GM23338 (cell line): ENCODE measurements at regions not wholly inside any gene's neighbourhood (a gene's known extent, or its start where the extent isn't known, plus 50 kb on each side); places are given as distances from the start of the nearest gene placed in this dataset.

Experiments used
- ATAC-seq: fragments of 200-7000 bp; cut with Tn5 transposase; 3 replicates; pipeline ENCODE4 v1.9.1; 2020
- DNase-seq: peaks from one replicate; pipeline ENCODE4 v3.0.0-alpha.2; 2015; ENCODE audit warnings: low spot score
- H2AFZ ChIP-seq: fragments of 200-600 bp; sonication (generic); 2 replicates; pipeline ENCODE4 v1.8.0; 2016; ENCODE audit warnings: antibody characterized with exemption, mild to moderate bottlenecking, moderate library complexity
- H3F3A ChIP-seq: fragments of 200-600 bp; sonication (generic); replicated peaks from 2 replicates; pipeline ENCODE4 v1.8.0; 2017; ENCODE audit warnings: antibody characterized with exemption, mixed run types, low read depth
- H3K27ac ChIP-seq: fragments of 200-600 bp; sonication (generic); 2 replicates; pipeline ENCODE4 v1.6.1; 2016; ENCODE audit warnings: low read depth
- H3K27me3 ChIP-seq: fragments of 200-600 bp; sonication (generic); 2 replicates; pipeline ENCODE4 v1.8.0; 2016; ENCODE audit warnings: mild to moderate bottlenecking, mixed run types, moderate library complexity; ENCODE audit not compliant: insufficient read depth
- H3K36me3 ChIP-seq: fragments of 200-600 bp; sonication (generic); 2 replicates; pipeline ENCODE4 v1.8.0; 2016; ENCODE audit warnings: mild to moderate bottlenecking; ENCODE audit not compliant: insufficient read depth
- H3K4me1 ChIP-seq: fragments of 200-600 bp; sonication (generic); 2 replicates; pipeline ENCODE4 v1.8.0; 2016; ENCODE audit warnings: mild to moderate bottlenecking, moderate library complexity; ENCODE audit not compliant: insufficient read depth
- H3K4me2 ChIP-seq: fragments of 200-600 bp; sonication (generic); 2 replicates; pipeline ENCODE4 v1.7.1; 2017; ENCODE audit warnings: mixed run types
- H3K4me3 ChIP-seq: fragments of 200-600 bp; sonication (generic); 2 replicates; pipeline ENCODE4 v1.6.1; 2016; ENCODE audit warnings: mixed run types
- H3K79me2 ChIP-seq: fragments of 200-600 bp; sonication (generic); replicated peaks from 2 replicates; pipeline ENCODE4 v1.8.0; 2017; ENCODE audit warnings: mild to moderate bottlenecking; ENCODE audit not compliant: insufficient read depth
- H3K9me2 ChIP-seq: fragments of 200-600 bp; sonication (generic); 2 replicates; pipeline ENCODE4 v1.8.0; 2017; ENCODE audit not compliant: insufficient read depth
- H4K20me1 ChIP-seq: fragments of 200-600 bp; sonication (generic); replicated peaks from 2 replicates; pipeline ENCODE4 v1.8.0; 2017; ENCODE audit warnings: mild to moderate bottlenecking; ENCODE audit not compliant: insufficient read depth
- H3K27ac Mint-ChIP-seq: 2 replicates; pipeline ENCODE4 v1.8.0; 2020; ENCODE audit warnings: inconsistent platforms, mild to moderate bottlenecking, moderate library complexity, mixed read lengths
- H3K27me3 Mint-ChIP-seq: 3 replicates; pipeline ENCODE4 v1.8.0; 2022; ENCODE audit warnings: low read depth, mild to moderate bottlenecking, moderate library complexity, mixed read lengths, inconsistent platforms; ENCODE audit not compliant: insufficient read depth, poor library complexity
- H3K36me3 Mint-ChIP-seq: 3 replicates; pipeline ENCODE4 v1.8.0; 2021; ENCODE audit warnings: low read depth, mild to moderate bottlenecking, inconsistent platforms, moderate library complexity, mixed read lengths
- H3K4me1 Mint-ChIP-seq: 3 replicates; pipeline ENCODE4 v1.8.0; 2020; ENCODE audit warnings: mild to moderate bottlenecking, inconsistent platforms, mixed read lengths
- H3K4me3 Mint-ChIP-seq: 3 replicates; pipeline ENCODE4 v1.8.0; 2021; ENCODE audit warnings: moderate library complexity, mild to moderate bottlenecking, inconsistent platforms, mixed read lengths
- H3K9me3 Mint-ChIP-seq: 3 replicates; pipeline ENCODE4 v1.8.0; 2020; ENCODE audit warnings: moderate library complexity, mild to moderate bottlenecking, inconsistent platforms, mixed read lengths
- CREB1 ChIP-seq: fragments of 250-450 bp; sonication (Bioruptor Pico); IDR thresholded peaks from 2 replicates; pipeline ENCODE4 v1.5.0; 2020; ENCODE audit warnings: low read depth, mild to moderate bottlenecking, moderate library complexity
- CTCF ChIP-seq, 2 experiments: fragments of 200-600 bp in 1 of 2; sonication (generic) in 1 of 2; conservative IDR thresholded peaks; 2 replicates each; pipeline versions ENCODE4 v1.5.1 to v1.6.1; 2016 to 2017; ENCODE audit warnings: antibody characterized with exemption in 2 of 2, low read depth in 2 of 2, mild to moderate bottlenecking in 2 of 2, moderate library complexity in 1 of 2
- ETS1 ChIP-seq: IDR thresholded peaks from 2 replicates; pipeline ENCODE4 v1.6.1; 2016; ENCODE audit warnings: antibody characterized with exemption
- EZH2 ChIP-seq: fragments of 200-600 bp; sonication (generic); IDR thresholded peaks from one replicate; pipeline ENCODE4 v1.8.0; 2017; ENCODE audit warnings: antibody characterized with exemption, mild to moderate bottlenecking, low read depth; ENCODE audit not compliant: unreplicated experiment
- EZH2phosphoT487 ChIP-seq: fragments of 200-600 bp; sonication (generic); IDR thresholded peaks from one replicate; pipeline ENCODE4 v1.8.1; 2018; ENCODE audit warnings: antibody characterized with exemption; ENCODE audit not compliant: unreplicated experiment
- JUNB ChIP-seq: IDR thresholded peaks from one replicate; pipeline ENCODE4 v1.6.1; 2016; ENCODE audit warnings: antibody characterized with exemption; ENCODE audit not compliant: unreplicated experiment
- NANOG ChIP-seq: IDR thresholded peaks from 2 replicates; pipeline ENCODE4 v1.6.1; 2016; ENCODE audit warnings: antibody characterized with exemption, borderline replicate concordance
- POLR2AphosphoS5 ChIP-seq: IDR thresholded peaks from 2 replicates; pipeline ENCODE4 v1.6.1; 2016; ENCODE audit warnings: antibody characterized with exemption, low read depth
- REST ChIP-seq: IDR thresholded peaks from one replicate; pipeline ENCODE4 v1.6.1; 2018; ENCODE audit warnings: antibody characterized with exemption; ENCODE audit not compliant: unreplicated experiment
- STAT1 ChIP-seq: IDR thresholded peaks from one replicate; pipeline ENCODE4 v1.6.1; 2016; ENCODE audit warnings: antibody characterized with exemption; ENCODE audit not compliant: unreplicated experiment
- ZNF114 ChIP-seq: fragments of 250-450 bp; sonication (Bioruptor Pico); IDR thresholded peaks from 2 replicates; pipeline ENCODE4 v1.5.0; 2020; ENCODE audit warnings: mild to moderate bottlenecking, moderate library complexity
- ZNF331 ChIP-seq: fragments of 250-450 bp; sonication (Bioruptor Pico); IDR thresholded peaks from 2 replicates; pipeline ENCODE4 v1.5.0; 2020; ENCODE audit warnings: low read depth, mild to moderate bottlenecking, moderate library complexity
- ZNF462 ChIP-seq: fragments of 250-450 bp; sonication (Bioruptor Pico); IDR thresholded peaks from 2 replicates; pipeline ENCODE4 v1.5.0; 2020; ENCODE audit warnings: mild to moderate bottlenecking, moderate library complexity

- no peaks in the 10 kb centered on the region for H3K27me3 ChIP-seq
- no peaks in the 10 kb centered on the region for H4K20me1 ChIP-seq
- Mint-ChIP-seq H3K4me3 (no peak overlapping the region), H3K9me3 (no peaks in the 10 kb centered on the region), H3K36me3 (no peaks in the 10 kb centered on the region), H3K4me1 (peaks cover 11% of the 10 kb centered on the region), H3K27me3 (peaks cover 4% of the 10 kb centered on the region), H3K27ac (no peak overlapping the region)
- 0 out of 2 replicates have a peak, but pooled peaks cover 3% of the 10 kb centered on the region for H3K9me2 ChIP-seq
- no peaks in the 10 kb centered on the region for H3F3A ChIP-seq
- H3K4me1 ChIP-seq: peaks cover 8% of the 10 kb centered on the region
- no peak overlapping the region for H3K4me2 ChIP-seq
- ATAC-seq (no peak), DNase-seq (no peak)
- H3K36me3 ChIP-seq: no peaks in the 10 kb centered on the region
- no peaks in the 10 kb centered on the region for H3K79me2 ChIP-seq
- no peak overlapping the region for H3K27ac ChIP-seq
- H3K4me3 ChIP-seq: no peak overlapping the region
- TF ChIP-seq EZH2 (no peak), REST (no peak), ZNF331 (CRISPR knock-in tag) (no peak), JUNB (no peak), STAT1 (no peak), NANOG (no peak), EZH2phosphoT487 (no peak), POLR2AphosphoS5 (no peak), ZNF114 (CRISPR knock-in tag) (no peak), CTCF (conservative IDR thresholded peaks at IDR 0.05; ENCODE audit: low read depth in 2 of 2) (no peak), CREB1 (CRISPR knock-in tag) (no peak), ZNF462 (CRISPR knock-in tag) (no peak), ETS1 (no peak)
- no peak overlapping the region for H2AFZ ChIP-seq
These were observed 52.2 kb upstream of the ZC3H11B start for GRCh38 chr1:219665089-219665488.
